HG03457 (cell line): ENCODE measurements at regions not wholly inside any gene's neighbourhood (a gene's known extent, or its start where the extent isn't known, plus 50 kb on each side); places are given as distances from the start of the nearest gene placed in this dataset.
"Not testable (repeated sequence)": the region's sequence is repeated elsewhere in the genome, so short reads cannot be mapped to it uniquely, and the experiment has no call there.

Experiments
- ATAC-seq: cut with Tn5 transposase; IDR thresholded peaks from one replicate; pipeline ENCODE4 v1.9.1; 2021; ENCODE audit warnings: moderate number of reproducible peaks; ENCODE audit not compliant: unreplicated experiment

- ATAC-seq: no peak
These were observed 85.3 kb upstream of the GSE1 start for GRCh38 chr16:85527767-85528297.

GRCh38 chr16:85528528-85529387 is 84.4 kb upstream of the GSE1 start:
- no peak for ATAC-seq

- ATAC-seq: no peak
These were observed 83.4 kb upstream of the GSE1 start for GRCh38 chr16:85529489-85530369.

GRCh38 chr16:85530370-85530739 is 82.8 kb upstream of the GSE1 start:
- ATAC-seq: no peak

GRCh38 chr16:85531516-85531915 is 81.6 kb upstream of the GSE1 start:
- no peak for ATAC-seq

- ATAC-seq: no peak
These were observed 81.0 kb upstream of the GSE1 start for GRCh38 chr16:85532147-85532546.

- not testable (repeated sequence) for ATAC-seq
These were observed 79.5 kb upstream of the GSE1 start for GRCh38 chr16:85533593-85533992.

- no peak for ATAC-seq
These were observed 78.4 kb upstream of the GSE1 start for GRCh38 chr16:85534536-85535351.

- no peak for ATAC-seq
These were observed 77.6 kb upstream of the GSE1 start for GRCh38 chr16:85535352-85536072.

GRCh38 chr16:85536073-85536410 is 77.1 kb upstream of the GSE1 start:
- ATAC-seq: no peak

GRCh38 chr16:85536411-85537330 is 76.5 kb upstream of the GSE1 start:
- ATAC-seq: no peak

GRCh38 chr16:85537331-85537788 is 75.8 kb upstream of the GSE1 start:
- no peak for ATAC-seq

GRCh38 chr16:85537795-85538401 is 75.2 kb upstream of the GSE1 start:
- ATAC-seq: no peak

- ATAC-seq: no peak
These were observed 74.0 kb upstream of the GSE1 start for GRCh38 chr16:85539084-85539483.

- no peak for ATAC-seq
These were observed 73.4 kb upstream of the GSE1 start for GRCh38 chr16:85539629-85540291.

GRCh38 chr16:85541181-85541580 is 71.9 kb upstream of the GSE1 start:
- no peak for ATAC-seq

- ATAC-seq: no peak
These were observed 71.5 kb upstream of the GSE1 start for GRCh38 chr16:85541619-85541979.
